Skeletal muscle cell (primary cell): ENCODE measurements at regions not wholly inside any gene's neighbourhood (a gene's known extent, or its start where the extent isn't known, plus 50 kb on each side); places are given as distances from the start of the nearest gene placed in this dataset.
"Not testable (repeated sequence)": the region's sequence is repeated elsewhere in the genome, so short reads cannot be mapped to it uniquely, and the experiment has no call there.

Source experiments
- DNase-seq: peaks from one replicate; pipeline ENCODE4 v3.0.0-alpha.2; 2010; ENCODE audit warnings: low read depth
- H3K4me3 ChIP-seq: 2 replicates; pipeline ENCODE4 v1.5.1; 2011; ENCODE audit warnings: low read depth, mild to moderate bottlenecking, control low read depth, low read length, moderate library complexity

GRCh38 chr16:59331708-59332107 lies 597.6 kb upstream of the GOT2 start:
- not testable (repeated sequence) for H3K4me3 ChIP-seq, DNase-seq

- DNase-seq = no peak
These were observed 596.0 kb upstream of the GOT2 start for GRCh38 chr16:59330019-59330670.

DNA sequence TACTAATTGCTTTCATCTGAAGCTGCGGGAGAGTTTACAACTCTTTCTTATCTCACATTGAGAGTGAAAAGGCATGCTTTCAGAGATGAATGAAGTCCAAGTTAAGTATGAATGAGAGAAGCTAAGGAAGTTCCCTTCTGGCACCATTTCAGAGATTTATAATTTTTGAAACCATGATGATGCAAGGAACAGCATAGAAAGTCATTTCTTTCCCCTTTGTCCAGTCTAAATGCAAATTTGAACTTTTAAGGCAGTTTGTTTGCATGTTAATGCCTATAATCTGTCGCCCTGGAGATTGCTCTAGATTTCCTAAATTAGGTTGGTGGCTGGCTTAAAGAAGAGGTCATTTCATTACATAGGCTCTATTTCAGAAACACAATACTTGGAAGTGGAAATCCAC lies 594.8 kb upstream of the GOT2 start:
- DNase-seq = no peak
- H3K4me3 ChIP-seq = no peak overlapping the region

More at GRCh38 chr16:59330019-59330670, 596.0 kb upstream of the GOT2 start:
- no peak overlapping the region for H3K4me3 ChIP-seq

- DNase-seq = no peak
- H3K4me3 ChIP-seq = no peak overlapping the region
These were observed 593.8 kb upstream of the GOT2 start for GRCh38 chr16:59327894-59328293.

GRCh38 chr16:59326955-59327354 lies 592.8 kb upstream of the GOT2 start:
- no peak for DNase-seq
- no peak overlapping the region for H3K4me3 ChIP-seq

- no peak for DNase-seq
- no peak overlapping the region for H3K4me3 ChIP-seq
These were observed 590.3 kb upstream of the GOT2 start for GRCh38 chr16:59324462-59324861.

GRCh38 chr16:59320657-59321056 lies 586.5 kb upstream of the GOT2 start:
- H3K4me3 ChIP-seq = no peak overlapping the region
- no peak for DNase-seq

GRCh38 chr16:59319871-59320270 lies 585.8 kb upstream of the GOT2 start:
- H3K4me3 ChIP-seq = no peak overlapping the region
- DNase-seq = no peak

DNA sequence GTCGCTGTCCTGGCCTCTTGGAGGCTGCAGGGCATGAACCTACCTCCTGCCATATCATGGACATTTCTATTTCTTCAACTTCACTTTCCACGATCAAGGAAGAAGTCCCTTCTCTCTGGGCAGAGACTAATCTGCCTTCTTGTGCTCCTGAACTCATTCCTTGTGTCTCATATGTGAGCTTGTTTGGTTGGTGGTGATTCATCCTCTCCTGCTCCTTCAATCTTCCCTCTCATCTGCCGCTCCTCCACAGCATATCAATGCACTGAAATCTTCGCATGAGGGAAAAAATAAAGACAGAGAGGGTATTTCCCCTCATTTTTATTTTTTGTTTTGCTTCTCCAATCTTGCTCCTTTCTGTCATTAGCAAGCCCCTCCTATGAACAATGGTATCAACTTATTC lies 571.7 kb upstream of the GOT2 start:
- DNase-seq = no peak
- no peak overlapping the region for H3K4me3 ChIP-seq

- H3K4me3 ChIP-seq = no peak overlapping the region
- DNase-seq = no peak
These were observed 562.8 kb upstream of the GOT2 start for GRCh38 chr16:59296888-59297287.

GRCh38 chr16:59295993-59296736 lies 562.0 kb upstream of the GOT2 start:
- no peak for DNase-seq
- H3K4me3 ChIP-seq = no peak overlapping the region

DNA sequence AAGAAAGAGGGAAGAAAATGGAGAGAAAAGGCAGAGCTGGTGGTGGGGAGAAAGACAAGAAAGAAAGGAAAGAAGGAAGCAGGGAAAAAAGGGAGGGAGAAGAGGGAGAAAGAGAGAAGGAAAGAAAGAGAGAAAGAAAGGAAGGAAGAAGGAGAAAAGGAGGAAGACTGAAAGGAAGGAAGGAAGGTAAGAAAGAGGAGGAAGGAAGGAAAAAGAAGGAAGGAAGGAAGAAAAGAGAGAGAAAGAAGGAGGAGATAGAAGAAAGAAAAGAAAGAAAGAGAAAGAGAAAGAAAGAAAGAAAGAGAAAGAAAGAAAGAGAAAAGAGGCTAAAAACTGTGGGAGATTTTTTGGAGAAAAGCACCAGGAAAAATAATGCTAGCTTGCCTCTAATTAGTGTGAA lies 561.4 kb upstream of the GOT2 start:
- H3K4me3 ChIP-seq = no peak overlapping the region
- no peak for DNase-seq

- no peak for DNase-seq
- no peak overlapping the region for H3K4me3 ChIP-seq
These were observed 556.6 kb upstream of the GOT2 start for GRCh38 chr16:59290718-59291117.

DNA sequence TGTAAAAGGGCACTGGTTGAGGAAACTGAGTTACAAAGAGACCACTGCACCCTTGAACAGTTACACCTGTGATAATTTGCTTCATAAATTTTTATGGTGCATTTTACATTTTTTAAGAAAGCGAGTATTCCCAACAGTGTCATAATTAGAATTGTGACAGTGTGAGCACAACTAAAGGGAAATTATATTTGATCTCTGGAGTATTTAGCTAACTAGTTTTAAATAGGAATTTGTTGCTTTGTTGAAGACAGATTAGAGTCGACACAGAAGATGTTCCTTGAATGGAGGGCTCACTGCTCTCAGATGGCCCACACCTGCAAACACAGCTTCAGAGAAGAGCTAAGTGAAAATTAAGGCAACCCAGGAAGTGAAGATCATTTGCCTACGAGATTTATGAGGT lies 555.0 kb upstream of the GOT2 start:
- no peak for DNase-seq
- no peak overlapping the region for H3K4me3 ChIP-seq

DNA sequence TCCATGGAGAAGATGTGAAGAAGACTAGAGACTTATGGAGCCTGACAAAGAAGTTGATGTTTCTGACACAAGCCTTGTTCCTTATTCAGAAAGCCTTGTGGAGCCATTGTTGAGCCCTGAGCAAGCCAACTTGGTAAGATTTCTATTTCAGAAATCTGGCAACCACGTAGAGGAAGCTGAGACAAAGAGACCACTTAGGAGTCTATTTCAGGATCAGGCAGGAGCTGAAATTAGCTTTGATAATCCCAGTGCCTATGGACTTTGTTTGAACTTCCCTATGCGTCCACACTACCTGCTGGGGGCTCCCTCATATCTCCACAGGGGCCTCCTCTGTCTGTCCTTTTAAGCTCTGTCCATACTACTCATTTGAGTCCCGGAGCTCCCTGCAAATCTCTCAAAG lies 540.0 kb upstream of the GOT2 start:
- no peak for DNase-seq
- H3K4me3 ChIP-seq = no peak overlapping the region

- H3K4me3 ChIP-seq = no peak overlapping the region
- DNase-seq = no peak
These were observed 529.8 kb upstream of the GOT2 start for GRCh38 chr16:59263955-59264354.

- H3K4me3 ChIP-seq = no peak overlapping the region
- no peak for DNase-seq
These were observed 526.8 kb upstream of the GOT2 start for GRCh38 chr16:59260892-59261291.

- no peak for DNase-seq
- H3K4me3 ChIP-seq = no peak overlapping the region
These were observed 525.8 kb upstream of the GOT2 start for GRCh38 chr16:59259950-59260319.

- DNase-seq = no peak
- no peak overlapping the region for H3K4me3 ChIP-seq
These were observed 525.2 kb upstream of the GOT2 start for GRCh38 chr16:59259074-59259949.

- DNase-seq = no peak
- no peak overlapping the region for H3K4me3 ChIP-seq
These were observed 518.2 kb upstream of the GOT2 start for GRCh38 chr16:59252317-59252716.
